LNCaP clone FGC (cell line): ENCODE measurements at regions not wholly inside any gene's neighbourhood (a gene's known extent, or its start where the extent isn't known, plus 50 kb on each side); places are given as distances from the start of the nearest gene placed in this dataset.

ENCODE experiments used
- DNase-seq: peaks from one replicate; pipeline ENCODE4 v3.0.0-alpha.2; 2011; ENCODE audit warnings: low read depth
- H3K4me3 ChIP-seq: 2 replicates; pipeline ENCODE4 v1.5.1; 2011; ENCODE audit warnings: mild to moderate bottlenecking, low read depth, low read length, control low read depth
- CTCF ChIP-seq: IDR thresholded peaks from 2 replicates; pipeline ENCODE4 v1.5.1; 2012; ENCODE audit warnings: mild to moderate bottlenecking; ENCODE audit not compliant: control insufficient read depth, insufficient read depth; ENCODE audit errors: extremely low read depth

- TF ChIP-seq CTCF = no peak
- no peak overlapping the region for H3K4me3 ChIP-seq
- DNase-seq = no peak
These were observed 930.1 kb upstream of the EEF2KMT start for GRCh38 chr16:6027733-6028132.

GRCh38 chr16:6023449-6023848, 925.9 kb upstream of the EEF2KMT start:
- DNase-seq = no peak
- H3K4me3 ChIP-seq = no peak overlapping the region
- TF ChIP-seq CTCF = no peak

GRCh38 chr16:6021276-6021943, 923.8 kb upstream of the EEF2KMT start:
- no peak for DNase-seq
- H3K4me3 ChIP-seq = no peak overlapping the region
- TF ChIP-seq CTCF = no peak

- DNase-seq = no peak
- TF ChIP-seq CTCF = no peak
- H3K4me3 ChIP-seq = no peak overlapping the region
These were observed 922.8 kb upstream of the EEF2KMT start for GRCh38 chr16:6020162-6020985.

- TF ChIP-seq CTCF = no peak
- H3K4me3 ChIP-seq = no peak overlapping the region
These were observed 921.9 kb upstream of the EEF2KMT start for GRCh38 chr16:6019490-6019991.

GRCh38 chr16:6018848-6019489, 921.4 kb upstream of the EEF2KMT start:
- TF ChIP-seq CTCF = no peak
- H3K4me3 ChIP-seq = no peak overlapping the region
- no peak for DNase-seq

More at GRCh38 chr16:6019490-6019991, 921.9 kb upstream of the EEF2KMT start:
- DNase-seq = no peak
